Mucosa of rectum (tissue), 2 donors: ENCODE measurements at regions not wholly inside any gene's neighbourhood (a gene's known extent, or its start where the extent isn't known, plus 50 kb on each side); places are given as distances from the start of the nearest gene placed in this dataset.
"Not testable (repeated sequence)": the region's sequence is repeated elsewhere in the genome, so short reads cannot be mapped to it uniquely, and the experiment has no call there.

Experiments
- H3K27ac ChIP-seq, 2 donors: one replicate each; pipeline ENCODE4 v1.7.0; 2013; ENCODE audit warnings: inconsistent platforms in 2 of 2, low read depth in 2 of 2, low read length in 2 of 2
- H3K27me3 ChIP-seq, 2 donors: one replicate each; pipeline ENCODE4 v1.7.0; 2013; ENCODE audit warnings: low read length in 2 of 2; ENCODE audit not compliant: control insufficient read depth in 2 of 2, insufficient read depth in 2 of 2
- H3K36me3 ChIP-seq, 2 donors: one replicate each; pipeline ENCODE4 v1.7.0; 2013; ENCODE audit warnings: low read length in 2 of 2; ENCODE audit not compliant: control insufficient read depth in 2 of 2, insufficient read depth in 2 of 2
- H3K4me1 ChIP-seq, 2 donors: one replicate each; pipeline ENCODE4 v1.7.0; 2013; ENCODE audit warnings: low read length in 2 of 2, mild to moderate bottlenecking in 1 of 2; ENCODE audit not compliant: control insufficient read depth in 2 of 2, insufficient read depth in 2 of 2
- H3K4me3 ChIP-seq, 2 donors: one replicate each; pipeline ENCODE4 v1.7.0; 2013; ENCODE audit warnings: low read length in 2 of 2
- H3K9ac ChIP-seq, 2 donors: one replicate each; pipeline ENCODE4 v1.7.0; 2013; ENCODE audit warnings: low read length in 2 of 2, low read depth in 1 of 2, mild to moderate bottlenecking in 1 of 2
- H3K9me3 ChIP-seq, 2 donors: one replicate each; pipeline ENCODE4 v1.7.0; 2013; ENCODE audit warnings: low read length in 2 of 2; ENCODE audit not compliant: control insufficient read depth in 2 of 2
- donor health status: healthy.
- donor health status: Normal muscosa, but diverticular disease.

DNA sequence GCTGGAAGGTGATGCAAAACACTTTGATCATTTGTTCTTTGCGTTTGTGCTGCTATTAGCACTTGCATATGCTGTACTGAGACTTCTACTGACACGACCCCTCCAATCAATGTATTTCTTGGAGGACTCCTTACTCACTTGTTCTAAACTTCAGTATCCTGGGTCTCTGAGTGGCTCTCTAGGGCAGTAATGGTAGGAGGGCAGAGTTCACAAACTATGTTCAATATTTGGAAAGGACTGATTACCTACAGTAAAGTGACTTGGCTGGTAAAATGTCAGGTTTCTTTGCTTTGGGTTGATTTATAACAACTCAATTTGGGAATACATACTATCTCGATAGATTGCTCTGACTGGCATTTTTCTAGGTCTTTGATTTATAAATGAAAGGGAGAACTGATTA lies 93.7 kb downstream of the TRIM43 start:
- no peaks in the 10 kb centered on the region for H3K27me3 ChIP-seq
- peaks cover 0 to 6% of the 10 kb centered on the region in 2 donors for H3K4me1 ChIP-seq
- H3K4me3 ChIP-seq: no peak overlapping the region
- H3K9me3 ChIP-seq: no peaks in the 10 kb centered on the region
- H3K27ac ChIP-seq: no peak overlapping the region
- no peak overlapping the region for H3K9ac ChIP-seq
- H3K36me3 ChIP-seq: no peaks in the 10 kb centered on the region

DNA sequence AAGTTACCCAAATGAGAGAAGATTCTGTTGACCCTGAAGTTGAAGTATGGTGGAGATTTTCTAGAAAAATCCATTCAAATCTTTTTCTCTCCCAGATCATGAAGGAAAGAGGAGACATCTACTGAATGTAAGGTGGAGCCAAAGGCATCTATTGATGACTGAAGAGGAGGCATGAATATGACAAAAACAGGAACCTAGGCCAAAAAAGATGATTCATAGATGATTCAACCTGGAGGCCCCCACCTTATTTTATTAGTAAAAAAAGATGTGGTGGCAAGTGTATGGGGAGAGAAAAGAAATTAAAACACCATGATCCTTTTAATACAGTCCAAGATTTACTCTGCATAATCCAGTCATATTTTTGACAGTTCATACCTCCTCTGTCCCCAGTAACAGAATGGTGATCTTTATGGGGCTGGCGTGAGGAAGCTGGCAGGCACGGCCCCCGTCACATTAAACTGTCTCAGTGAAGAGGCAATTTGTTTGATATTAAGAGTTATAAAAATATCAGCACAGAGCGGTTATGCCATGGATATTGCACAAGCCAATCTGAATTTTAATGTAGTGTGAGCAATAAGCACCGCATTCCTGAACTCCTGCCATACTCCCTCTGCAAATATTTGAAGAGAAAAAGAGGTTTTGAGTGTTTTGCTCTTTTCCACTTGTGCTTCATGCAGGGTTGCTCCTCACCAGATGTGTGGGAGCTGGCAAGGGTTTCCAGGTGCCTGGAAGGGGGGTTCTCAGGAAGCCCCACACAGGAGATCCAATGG lies 94.4 kb downstream of the TRIM43 start:
- not testable (repeated sequence) for H3K4me1 ChIP-seq, H3K9ac ChIP-seq, H3K4me3 ChIP-seq, H3K27ac ChIP-seq, H3K36me3 ChIP-seq, H3K9me3 ChIP-seq, H3K27me3 ChIP-seq

DNA sequence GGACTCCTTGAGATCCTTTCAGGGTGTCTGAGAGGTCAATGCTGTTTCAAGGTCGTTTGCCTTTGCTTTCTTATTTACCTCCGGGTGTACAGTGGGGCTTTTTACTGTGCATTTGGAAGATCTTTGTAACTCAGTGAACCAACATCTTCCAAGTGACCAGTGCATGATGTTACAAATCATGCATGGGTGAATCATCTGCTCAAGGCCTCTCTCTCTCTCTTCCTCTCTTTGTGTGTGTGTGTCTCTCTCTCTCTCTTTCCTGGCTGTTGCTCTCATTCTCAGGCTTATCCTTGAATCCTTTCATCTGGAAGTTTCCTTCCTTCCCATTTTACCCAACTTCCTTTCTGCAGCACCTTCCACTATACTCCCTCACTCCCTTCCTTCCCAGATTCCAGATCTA lies 96.1 kb downstream of the TRIM43 start:
- H3K4me1 ChIP-seq, H3K9me3 ChIP-seq, H3K27ac ChIP-seq, H3K4me3 ChIP-seq, H3K27me3 ChIP-seq, H3K9ac ChIP-seq, H3K36me3 ChIP-seq: not testable (repeated sequence)

DNA sequence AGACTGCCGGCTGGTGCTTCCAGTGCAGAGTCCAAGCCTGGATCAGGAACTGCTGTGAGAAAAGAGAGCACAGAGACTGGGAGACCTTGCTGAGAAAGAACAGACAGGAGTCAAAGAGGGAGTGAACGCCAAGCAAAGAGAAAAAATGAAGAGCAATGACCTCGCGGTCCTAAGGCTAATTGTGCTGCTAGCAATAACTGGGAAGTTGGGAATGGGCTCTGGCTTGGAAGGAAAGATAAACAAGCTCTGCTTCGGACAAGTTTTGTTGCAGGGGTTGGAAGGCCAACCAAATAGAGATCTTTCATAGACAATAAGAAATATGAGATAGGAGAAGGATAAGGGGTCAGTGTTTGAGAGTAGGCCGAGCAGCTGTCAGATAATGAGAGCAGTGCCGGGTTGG lies 99.4 kb downstream of the TRIM43 start:
- H3K9ac ChIP-seq, H3K4me3 ChIP-seq, H3K4me1 ChIP-seq, H3K36me3 ChIP-seq, H3K27me3 ChIP-seq, H3K27ac ChIP-seq, H3K9me3 ChIP-seq: not testable (repeated sequence)

DNA sequence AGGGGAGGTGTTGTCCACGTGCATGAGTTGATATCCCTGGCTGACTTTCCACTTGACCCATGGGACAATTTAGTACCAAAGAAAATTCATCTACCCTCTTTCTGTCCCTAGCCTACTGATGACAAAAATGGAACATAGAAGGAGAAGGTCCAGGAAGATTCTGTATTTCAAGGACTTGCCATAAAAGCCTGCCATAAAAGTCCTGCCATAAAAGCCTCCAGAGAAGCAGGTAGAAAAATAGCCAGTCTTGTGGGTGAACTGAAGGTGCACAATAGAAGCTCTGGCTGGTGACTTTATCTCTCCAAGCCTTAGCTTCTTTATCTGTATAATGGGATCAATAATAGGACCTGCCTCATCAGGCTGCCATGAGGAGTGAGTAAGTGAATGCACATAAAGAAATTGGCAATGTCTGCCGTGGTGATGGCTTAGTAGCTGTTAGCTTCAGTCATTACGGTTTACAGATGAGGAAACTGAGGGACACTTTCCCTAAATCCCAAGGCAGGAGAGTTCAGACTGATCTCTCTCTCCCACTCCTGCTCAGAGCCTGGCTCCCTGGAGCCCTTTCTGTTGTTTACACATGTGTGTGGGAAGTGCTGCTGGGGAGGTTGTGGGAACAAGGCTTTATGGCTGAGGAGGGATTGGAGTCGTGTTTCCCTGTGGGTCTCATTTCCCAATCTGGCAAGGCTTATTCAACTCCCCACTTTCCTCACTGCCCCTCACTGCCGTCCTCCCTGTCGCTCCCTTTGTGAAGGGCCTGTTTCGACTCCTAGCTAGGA lies 101.5 kb downstream of the TRIM43 start:
- H3K4me1 ChIP-seq, H3K36me3 ChIP-seq, H3K27ac ChIP-seq, H3K27me3 ChIP-seq, H3K9me3 ChIP-seq, H3K4me3 ChIP-seq, H3K9ac ChIP-seq: not testable (repeated sequence)

DNA sequence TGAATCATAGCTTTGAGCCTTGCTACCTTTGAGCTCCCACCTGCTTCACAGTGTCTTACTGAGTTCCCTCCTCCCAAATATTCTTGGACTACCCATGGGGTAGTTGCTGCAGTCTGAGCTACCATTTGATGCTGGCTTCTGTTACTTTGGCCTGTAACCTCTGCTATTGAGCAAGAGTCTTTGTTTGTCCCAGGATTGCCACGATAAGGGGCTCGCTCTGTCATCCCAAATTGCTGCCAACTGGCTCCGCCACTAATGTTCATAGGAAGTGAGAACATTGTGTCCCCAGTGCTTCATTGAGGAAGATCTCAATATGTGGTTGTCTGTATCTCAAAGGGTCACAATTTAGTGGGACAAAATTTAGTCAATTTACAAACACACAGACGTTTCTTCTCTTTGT lies 103.8 kb downstream of the TRIM43 start:
- no peaks in the 10 kb centered on the region for H3K36me3 ChIP-seq
- no peaks in the 10 kb centered on the region for H3K27me3 ChIP-seq
- H3K9me3 ChIP-seq: no peaks in the 10 kb centered on the region
- no peak overlapping the region for H3K27ac ChIP-seq
- H3K4me1 ChIP-seq: peaks cover 0 to 4% of the 10 kb centered on the region in 2 donors
- H3K9ac ChIP-seq: no peak overlapping the region
- H3K4me3 ChIP-seq: no peak overlapping the region

DNA sequence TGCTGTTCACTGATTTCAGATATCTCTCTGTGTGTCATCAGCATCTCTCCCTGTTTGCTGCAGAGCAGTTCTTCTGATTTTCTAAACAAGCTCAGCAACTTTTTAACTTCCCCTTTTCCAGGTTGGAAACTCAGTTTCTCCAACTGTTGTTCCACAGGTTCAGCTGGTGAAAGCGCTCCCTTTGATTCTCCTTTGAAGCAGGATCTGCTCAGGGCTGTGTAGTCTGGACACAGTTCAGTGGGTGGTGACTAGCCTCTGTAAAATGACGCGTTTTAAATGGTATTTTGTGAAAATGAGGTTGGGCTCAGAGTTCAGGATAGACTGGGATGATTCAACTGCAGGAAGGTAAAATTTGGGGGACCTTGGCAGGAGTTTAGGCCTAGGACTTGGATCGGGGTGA lies 106.3 kb downstream of the TRIM43 start:
- Histone ChIP-seq H3K27ac (no peak overlapping the region), H3K9me3 (no peaks in the 10 kb centered on the region), H3K36me3 (no peaks in the 10 kb centered on the region), H3K4me3 (no peak overlapping the region), H3K27me3 (no peaks in the 10 kb centered on the region), H3K4me1 (peaks cover 0 to 4% of the 10 kb centered on the region in 2 donors), H3K9ac (no peak overlapping the region)

DNA sequence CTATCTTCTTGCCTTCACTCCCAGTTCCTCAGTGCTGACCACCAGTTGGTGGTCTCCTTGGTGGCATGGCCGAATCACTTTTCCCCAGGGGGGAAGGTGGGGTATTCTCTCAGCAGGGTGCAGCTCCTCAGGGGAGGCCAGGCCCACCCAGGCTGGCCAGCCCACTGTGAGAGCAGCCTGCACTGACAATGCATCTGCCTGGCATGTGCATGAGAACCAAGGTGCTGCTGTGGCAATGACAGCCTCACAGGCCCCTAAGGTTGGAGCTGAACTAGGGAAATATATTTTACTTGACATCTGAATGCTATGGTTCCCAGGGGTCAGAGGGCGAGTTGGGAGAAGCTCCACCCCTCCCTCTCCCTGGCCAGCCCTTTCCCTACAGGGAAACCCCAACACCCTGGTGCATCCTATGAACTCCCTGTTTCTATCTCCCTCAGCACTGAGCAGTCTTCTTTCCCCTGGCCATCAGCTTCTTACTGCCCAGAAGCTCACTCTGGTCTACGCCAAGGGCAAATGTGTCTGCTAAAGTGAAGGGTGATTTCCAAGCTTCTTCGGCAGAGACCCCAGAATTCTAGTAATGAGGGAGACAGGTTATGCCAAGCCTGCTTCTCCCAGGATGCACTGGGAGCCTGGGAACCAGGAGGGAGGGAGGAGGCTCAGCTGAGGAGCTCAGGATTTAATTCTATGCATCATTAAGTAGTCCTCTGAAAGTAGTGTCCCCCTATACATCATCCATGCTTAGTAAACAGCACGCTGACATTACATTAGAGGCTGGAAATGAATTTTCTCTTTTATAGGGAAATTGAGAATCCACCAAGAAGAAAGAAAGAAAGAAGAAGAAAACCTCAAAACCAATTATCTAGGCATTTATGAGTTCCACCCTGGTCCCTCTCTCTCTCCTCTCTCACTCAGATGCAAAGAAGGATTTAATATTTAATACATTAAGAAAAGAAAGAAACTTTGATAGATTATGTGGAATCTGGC lies 107.7 kb downstream of the TRIM43 start:
- not testable (repeated sequence) for H3K27ac ChIP-seq, H3K4me3 ChIP-seq, H3K4me1 ChIP-seq, H3K36me3 ChIP-seq, H3K9ac ChIP-seq, H3K9me3 ChIP-seq, H3K27me3 ChIP-seq

DNA sequence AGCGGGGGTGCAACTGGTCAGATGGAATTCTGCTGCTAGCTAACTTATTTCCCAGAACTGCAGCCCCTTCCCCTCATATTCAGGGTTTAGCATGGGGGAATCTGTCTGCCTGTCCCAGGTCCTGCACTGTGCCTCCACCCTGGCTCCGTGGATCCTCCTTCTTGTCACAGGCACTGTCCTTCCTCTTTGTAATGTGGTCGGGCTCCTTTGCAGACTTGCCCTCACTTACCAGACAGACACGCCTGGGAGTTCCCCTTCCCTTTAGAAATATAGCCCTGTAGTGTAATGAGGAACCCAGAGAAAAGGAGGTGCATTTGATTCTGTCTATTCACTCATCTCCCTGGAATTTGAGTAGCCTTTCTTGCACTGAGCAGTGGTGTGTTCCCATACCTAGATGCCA lies 108.7 kb downstream of the TRIM43 start:
- Histone ChIP-seq H3K27ac (no peak overlapping the region), H3K4me3 (no peak overlapping the region), H3K9me3 (no peaks in the 10 kb centered on the region), H3K4me1 (no peaks in the 10 kb centered on the region), H3K36me3 (no peaks in the 10 kb centered on the region), H3K27me3 (no peaks in the 10 kb centered on the region), H3K9ac (no peak overlapping the region)

DNA sequence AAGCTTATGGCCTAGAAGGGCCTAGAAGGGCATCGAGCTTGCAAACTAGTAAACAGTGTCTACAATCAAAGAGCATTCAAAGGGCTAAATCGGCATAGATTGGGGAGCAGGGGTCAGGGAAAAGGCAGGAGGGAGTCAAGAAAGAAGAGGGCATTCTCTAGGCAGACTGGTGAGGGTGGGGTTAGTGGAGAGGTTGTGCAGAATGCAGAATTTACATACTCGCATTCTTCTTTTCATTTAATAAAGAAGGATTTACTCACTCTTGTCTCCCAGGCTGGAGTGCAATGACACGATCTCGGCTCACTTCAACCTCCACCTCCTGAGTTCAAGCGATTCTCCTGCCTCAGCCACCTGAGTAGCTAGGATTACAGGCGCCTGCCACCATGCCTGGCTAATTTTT lies 110.7 kb downstream of the TRIM43 start:
- Histone ChIP-seq H3K36me3 (no peaks in the 10 kb centered on the region), H3K27me3 (no peaks in the 10 kb centered on the region), H3K4me1 (no peaks in the 10 kb centered on the region), H3K9ac (no peak overlapping the region), H3K27ac (no peak overlapping the region), H3K4me3 (no peak overlapping the region), H3K9me3 (no peaks in the 10 kb centered on the region)
